DND-41 (cell line): ENCODE measurements at regions not wholly inside any gene's neighbourhood (a gene's known extent, or its start where the extent isn't known, plus 50 kb on each side); places are given as distances from the start of the nearest gene placed in this dataset.

Source experiments
- ATAC-seq: fragments of 200-7000 bp; cut with Tn5 transposase; 3 replicates; pipeline ENCODE4 v1.9.1; 2021; ENCODE audit warnings: low read depth; ENCODE audit not compliant: insufficient read depth
- DNase-seq: peaks from one replicate; pipeline ENCODE4 v3.0.0-alpha.2; 2020
- H2AFZ ChIP-seq: 2 replicates; pipeline ENCODE4 v1.6.0; 2012; ENCODE audit warnings: low read depth, low read length
- H3K27ac ChIP-seq: 2 replicates; pipeline ENCODE4 v1.5.1; 2012; ENCODE audit warnings: low read length, inconsistent platforms
- H3K27me3 ChIP-seq: fragments of 200-600 bp; sonication (generic); 2 replicates; pipeline ENCODE4 v1.6.0; 2012; ENCODE audit warnings: low read length, mild to moderate bottlenecking, inconsistent platforms; ENCODE audit not compliant: insufficient read depth, poor library complexity
- H3K36me3 ChIP-seq: 2 replicates; pipeline ENCODE4 v1.5.1; 2012; ENCODE audit warnings: low read length, inconsistent platforms; ENCODE audit not compliant: insufficient read depth
- H3K4me1 ChIP-seq: 2 replicates; pipeline ENCODE4 v1.5.1; 2012; ENCODE audit warnings: mild to moderate bottlenecking, low read length; ENCODE audit not compliant: insufficient read depth
- H3K4me2 ChIP-seq: 2 replicates; pipeline ENCODE4 v1.6.0; 2012; ENCODE audit warnings: mild to moderate bottlenecking, moderate library complexity, low read length, inconsistent platforms; ENCODE audit not compliant: insufficient read depth
- H3K4me3 ChIP-seq, 2 experiments: fragments of 200-600 bp in 1 of 2; shearing (Covaris generic) in 1 of 2; 2 replicates each; pipeline ENCODE4 v1.5.1; 2012 to 2016; ENCODE audit warnings: inconsistent platforms in 2 of 2, low read length in 2 of 2, mild to moderate bottlenecking in 2 of 2, low read depth in 1 of 2, moderate library complexity in 1 of 2
- H3K79me2 ChIP-seq: 2 replicates; pipeline ENCODE4 v1.6.0; 2012; ENCODE audit warnings: low read length, inconsistent platforms; ENCODE audit not compliant: insufficient read depth
- H3K9ac ChIP-seq: 2 replicates; pipeline ENCODE4 v1.6.0; 2012; ENCODE audit warnings: low read depth, mild to moderate bottlenecking, inconsistent platforms, low read length, moderate library complexity
- H3K9me3 ChIP-seq: 2 replicates; pipeline ENCODE4 v1.5.1; 2012; ENCODE audit warnings: low read length, moderate library complexity, mild to moderate bottlenecking, inconsistent platforms; ENCODE audit not compliant: insufficient read depth, severe bottlenecking
- H4K20me1 ChIP-seq: 2 replicates; pipeline ENCODE4 v1.6.0; 2012; ENCODE audit warnings: low read length; ENCODE audit not compliant: insufficient read depth
- CTCF ChIP-seq: IDR thresholded peaks from 2 replicates; pipeline ENCODE4 v1.5.1; 2012; ENCODE audit warnings: borderline replicate concordance, low read length, moderate library complexity, mild to moderate bottlenecking; ENCODE audit not compliant: poor library complexity, severe bottlenecking; ENCODE audit errors: extremely low read depth
- EZH2 ChIP-seq: IDR thresholded peaks from 3 replicates; pipeline ENCODE4 v1.6.1; 2012; ENCODE audit warnings: borderline replicate concordance, low read depth, mild to moderate bottlenecking, moderate library complexity, low read length, inconsistent platforms; ENCODE audit not compliant: severe bottlenecking

GRCh38 chr11:81159900-81160299, 1573.8 kb downstream of the FAM181B start:
- TF ChIP-seq EZH2 (no peak), CTCF (no peak)
- Histone ChIP-seq H3K79me2 (no peaks in the 10 kb centered on the region), H3K4me1 (no peaks in the 10 kb centered on the region), H3K36me3 (no peaks in the 10 kb centered on the region), H3K27me3 (no peaks in the 10 kb centered on the region), H2AFZ (no peak overlapping the region), H3K4me3 (no peak overlapping the region), H3K9ac (no peak overlapping the region), H3K27ac (no peak overlapping the region), H3K4me2 (no peak overlapping the region), H3K9me3 (no peaks in the 10 kb centered on the region), H4K20me1 (no peaks in the 10 kb centered on the region)
- DNase-seq (no peak), ATAC-seq (no peak)

- Histone ChIP-seq H2AFZ (no peak overlapping the region), H3K4me1 (0 out of 2 replicates have a peak, but pooled peaks cover 3% of the 10 kb centered on the region), H3K36me3 (no peaks in the 10 kb centered on the region), H3K9ac (no peak overlapping the region), H3K4me3 (no peak overlapping the region), H3K4me2 (no peak overlapping the region), H3K79me2 (no peaks in the 10 kb centered on the region), H3K27me3 (no peaks in the 10 kb centered on the region), H3K27ac (no peak overlapping the region), H3K9me3 (no peaks in the 10 kb centered on the region), H4K20me1 (no peaks in the 10 kb centered on the region)
- DNase-seq (no peak), ATAC-seq (no peak)
- TF ChIP-seq EZH2 (no peak), CTCF (no peak)
Measured at GRCh38 chr11:81135570-81135969, 1598.1 kb downstream of the FAM181B start.

- H3K4me1 ChIP-seq = 0 out of 2 replicates have a peak, but pooled peaks cover 3% of the 10 kb centered on the region
- H3K4me3 ChIP-seq = no peak overlapping the region
- H3K27ac ChIP-seq = no peak overlapping the region
- no peaks in the 10 kb centered on the region for H3K27me3 ChIP-seq
- H3K36me3 ChIP-seq = no peaks in the 10 kb centered on the region
- ATAC-seq = no peak
- H2AFZ ChIP-seq = no peak overlapping the region
- TF ChIP-seq EZH2 (no peak), CTCF (no peak)
- no peaks in the 10 kb centered on the region for H4K20me1 ChIP-seq
- H3K9me3 ChIP-seq = no peaks in the 10 kb centered on the region
- H3K79me2 ChIP-seq = no peaks in the 10 kb centered on the region
- H3K4me2 ChIP-seq = no peak overlapping the region
- H3K9ac ChIP-seq = no peak overlapping the region
- DNase-seq = no peak
Measured at GRCh38 chr11:81129618-81130017, 1604.0 kb downstream of the FAM181B start.

GRCh38 chr11:81112718-81113117, 1620.9 kb downstream of the FAM181B start:
- DNase-seq (no peak), ATAC-seq (no peak)
- H3K9me3 ChIP-seq = no peaks in the 10 kb centered on the region
- H3K4me1 ChIP-seq = no peaks in the 10 kb centered on the region
- H3K27me3 ChIP-seq = no peaks in the 10 kb centered on the region
- no peaks in the 10 kb centered on the region for H4K20me1 ChIP-seq
- H3K36me3 ChIP-seq = no peaks in the 10 kb centered on the region
- H2AFZ ChIP-seq = no peak overlapping the region
- H3K27ac ChIP-seq = no peak overlapping the region
- no peaks in the 10 kb centered on the region for H3K79me2 ChIP-seq
- H3K4me3 ChIP-seq = no peak overlapping the region
- TF ChIP-seq CTCF (no peak), EZH2 (no peak)
- no peak overlapping the region for H3K9ac ChIP-seq
- no peak overlapping the region for H3K4me2 ChIP-seq
